Stomach (tissue), 4 donors: ENCODE measurements at regions not wholly inside any gene's neighbourhood (a gene's known extent, or its start where the extent isn't known, plus 50 kb on each side); places are given as distances from the start of the nearest gene placed in this dataset.
"Not testable (repeated sequence)": the region's sequence is repeated elsewhere in the genome, so short reads cannot be mapped to it uniquely, and the experiment has no call there.

Experiments
- CTCF ChIP-seq, 7 experiments: fragments of 450-650 bp in 4 of 7; fragments of 200-600 bp in 3 of 7; sonication (generic) in 3 of 7; IDR thresholded peaks; one replicate each; pipeline ENCODE4 v1.5.1; 2016 to 2019; ENCODE audit warnings: antibody characterized with exemption in 7 of 7, control low read depth in 2 of 7, mild to moderate bottlenecking in 1 of 7
- POLR2A ChIP-seq, 4 donors: fragments of 450-650 bp; IDR thresholded peaks; one replicate each; pipeline ENCODE4 v1.6.1; 2016; ENCODE audit warnings: antibody characterized with exemption in 4 of 4, control low read depth in 2 of 4, mild to moderate bottlenecking in 1 of 4, moderate library complexity in 1 of 4

- not testable (repeated sequence) for TF ChIP-seq CTCF, POLR2A (IDR thresholded peaks at IDR 0.05)
Observed at GRCh38 chr1:187043433-187043832, 214.7 kb downstream of the PLA2G4A start.
